ENCODE measurements at regions not wholly inside any gene's neighbourhood (a gene's known extent, or its start where the extent isn't known, plus 50 kb on each side); places are given as distances from the start of the nearest gene placed in this dataset.

DNA sequence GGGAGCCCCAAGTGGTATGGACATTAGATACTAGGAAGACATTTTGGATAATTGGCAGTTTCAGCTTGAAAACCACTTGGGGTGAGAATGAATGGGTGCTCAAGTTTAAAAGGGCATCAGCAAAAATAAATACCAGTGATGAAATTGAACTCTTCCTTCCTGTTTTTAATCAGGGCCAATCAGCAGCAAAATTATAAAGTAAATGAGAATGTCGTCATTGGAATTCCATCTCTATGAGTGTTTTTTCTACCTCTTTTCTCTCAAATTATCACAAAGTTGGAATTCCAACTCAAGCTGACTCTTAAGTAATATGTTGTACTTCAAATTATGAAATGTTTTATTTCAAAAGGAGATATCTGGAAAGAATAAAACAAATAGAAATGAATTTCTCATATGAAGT, 730.6 kb downstream of the METTL15 start:
- TF ChIP-seq POLR2AphosphoS5 (IDR thresholded peaks at IDR 0.05; ENCODE audit: low read depth, low read length): no peak
- TF ChIP-seq POLR2A (IDR thresholded peaks at IDR 0.05; ENCODE audit: low read depth, low read length): no peak
- TF ChIP-seq POU2F2 (IDR thresholded peaks at IDR 0.05; ENCODE audit: low read depth, low read length): no peak
